Keratinocyte (primary cell): ENCODE measurements at regions not wholly inside any gene's neighbourhood (a gene's known extent, or its start where the extent isn't known, plus 50 kb on each side); places are given as distances from the start of the nearest gene placed in this dataset.

ENCODE experiments used
- EZH2 ChIP-seq: IDR thresholded peaks from one replicate; pipeline ENCODE4 v1.6.1; 2012; ENCODE audit warnings: inconsistent platforms, mild to moderate bottlenecking, low read length, moderate library complexity
- TF ChIP-seq, protein P1 (sequence below), 3 experiments: IDR thresholded peaks in 1 of 3; conservative IDR thresholded peaks in 1 of 3; optimal IDR thresholded peaks in 1 of 3; 2 replicates in 2 of 3; 3 replicates in 1 of 3; pipeline versions ENCODE3 to v1.5.1; 2011; ENCODE audit warnings: low read length in 3 of 3, mild to moderate bottlenecking in 3 of 3, moderate library complexity in 2 of 3, control low read depth in 1 of 3, inconsistent platforms in 1 of 3; ENCODE audit not compliant: insufficient read depth in 2 of 3; ENCODE audit errors: extremely low read depth in 1 of 3

DNA sequence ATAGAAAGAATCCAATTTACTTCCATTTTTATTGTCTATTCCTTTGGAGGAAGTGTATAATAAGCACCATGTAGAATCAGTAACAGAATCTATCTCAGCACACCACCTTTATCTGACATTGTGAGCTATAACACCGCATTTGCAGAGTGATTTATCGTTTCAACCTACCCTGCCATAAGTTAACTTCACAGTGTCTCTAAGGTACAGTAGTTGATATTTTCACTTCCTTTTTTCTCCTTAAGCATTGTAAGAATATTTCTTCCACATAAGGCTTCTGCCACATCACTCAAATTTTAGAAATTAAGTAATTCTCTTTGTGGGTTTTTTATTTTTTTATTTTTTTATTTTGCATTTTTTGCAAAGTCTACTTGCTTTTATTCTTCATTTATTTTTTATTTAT is 107.1 kb downstream of the TMX3 start:
- TF ChIP-seq, protein P1, sequence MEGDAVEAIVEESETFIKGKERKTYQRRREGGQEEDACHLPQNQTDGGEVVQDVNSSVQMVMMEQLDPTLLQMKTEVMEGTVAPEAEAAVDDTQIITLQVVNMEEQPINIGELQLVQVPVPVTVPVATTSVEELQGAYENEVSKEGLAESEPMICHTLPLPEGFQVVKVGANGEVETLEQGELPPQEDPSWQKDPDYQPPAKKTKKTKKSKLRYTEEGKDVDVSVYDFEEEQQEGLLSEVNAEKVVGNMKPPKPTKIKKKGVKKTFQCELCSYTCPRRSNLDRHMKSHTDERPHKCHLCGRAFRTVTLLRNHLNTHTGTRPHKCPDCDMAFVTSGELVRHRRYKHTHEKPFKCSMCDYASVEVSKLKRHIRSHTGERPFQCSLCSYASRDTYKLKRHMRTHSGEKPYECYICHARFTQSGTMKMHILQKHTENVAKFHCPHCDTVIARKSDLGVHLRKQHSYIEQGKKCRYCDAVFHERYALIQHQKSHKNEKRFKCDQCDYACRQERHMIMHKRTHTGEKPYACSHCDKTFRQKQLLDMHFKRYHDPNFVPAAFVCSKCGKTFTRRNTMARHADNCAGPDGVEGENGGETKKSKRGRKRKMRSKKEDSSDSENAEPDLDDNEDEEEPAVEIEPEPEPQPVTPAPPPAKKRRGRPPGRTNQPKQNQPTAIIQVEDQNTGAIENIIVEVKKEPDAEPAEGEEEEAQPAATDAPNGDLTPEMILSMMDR (optimal IDR thresholded peaks at IDR 0.05 in 1 of 3, IDR thresholded peaks at IDR 0.05 in 1 of 3, conservative IDR thresholded peaks at IDR 0.05 in 1 of 3; ENCODE audit: extremely low read depth in 1 of 3, insufficient read depth in 2 of 3, low read length in 3 of 3): no peak
- no peak for TF ChIP-seq EZH2
